ENCODE measurements at regions not wholly inside any gene's neighbourhood (a gene's known extent, or its start where the extent isn't known, plus 50 kb on each side); places are given as distances from the start of the nearest gene placed in this dataset.

- intact Hi-C loops (cut with DNase I), result no loop called here
- no peaks in the 10 kb centered on the region for H3K9me3 ChIP-seq
- no peak for TF ChIP-seq POLR2A (IDR thresholded peaks at IDR 0.05)
- no peak for TF ChIP-seq CTCF (IDR thresholded peaks at IDR 0.05)
- WGBS, 2 donors, result 76 to 92% methylated on average over 1 of the region's 1 CpG
- no peak overlapping the region for H3K4me3 ChIP-seq (replicated peaks in 1 of 3)
- peaks cover 0 to 5% of the 10 kb centered on the region in 2 donors for H3K4me1 ChIP-seq
- no peak for DNase-seq
- H3K27me3 ChIP-seq, result no peaks in the 10 kb centered on the region
- H3K27ac ChIP-seq, result no peak overlapping the region
- no peaks in the 10 kb centered on the region for H3K36me3 ChIP-seq
Measured at GRCh38 chr3:104735691-104736090, 631.0 kb upstream of the ALCAM start.

GRCh38 chr3:104738271-104738670 lies 628.4 kb upstream of the ALCAM start:
- DNase-seq, result no peak
- H3K4me3 ChIP-seq (replicated peaks in 1 of 3), result no peak overlapping the region

GRCh38 chr3:104740874-104741379 lies 625.8 kb upstream of the ALCAM start:
- no peaks in the 10 kb centered on the region for H3K27me3 ChIP-seq
- no peak overlapping the region for H3K27ac ChIP-seq
- H3K9me3 ChIP-seq, result no peaks in the 10 kb centered on the region
- H3K4me3 ChIP-seq (replicated peaks in 1 of 3), result no peak overlapping the region
- H3K4me1 ChIP-seq, result peaks cover 0 to 5% of the 10 kb centered on the region in 2 donors
- intact Hi-C loops (cut with DNase I), result no loop called here
- no peaks in the 10 kb centered on the region for H3K36me3 ChIP-seq
- no peak for DNase-seq
- WGBS, 2 donors, result 90 to 93% methylated on average over 3 of the region's 3 CpGs
- TF ChIP-seq CTCF (IDR thresholded peaks at IDR 0.05) (no peak), POLR2A (IDR thresholded peaks at IDR 0.05) (no peak)

More at GRCh38 chr3:104738271-104738670, 628.4 kb upstream of the ALCAM start:
- Histone ChIP-seq H3K27me3 (no peaks in the 10 kb centered on the region), H3K27ac (no peak overlapping the region), H3K9me3 (no peaks in the 10 kb centered on the region), H3K36me3 (no peaks in the 10 kb centered on the region), H3K4me1 (peaks cover 0 to 5% of the 10 kb centered on the region in 2 donors)
- WGBS, 2 donors, result 51 to 54% methylated on average over 2 of the region's 2 CpGs
- TF ChIP-seq POLR2A (IDR thresholded peaks at IDR 0.05) (no peak), CTCF (IDR thresholded peaks at IDR 0.05) (no peak)
- intact Hi-C loops (cut with DNase I), result no loop called here

- no peaks in the 10 kb centered on the region for H3K27me3 ChIP-seq
- H3K9me3 ChIP-seq, result no peaks in the 10 kb centered on the region
- TF ChIP-seq POLR2A (IDR thresholded peaks at IDR 0.05) (no peak), CTCF (IDR thresholded peaks at IDR 0.05) (no peak)
- H3K27ac ChIP-seq, result no peak overlapping the region
- H3K36me3 ChIP-seq, result no peaks in the 10 kb centered on the region
- WGBS, 2 donors, result 76 to 87% methylated on average over 2 of the region's 2 CpGs
- DNase-seq, result no peak
- H3K4me3 ChIP-seq (replicated peaks in 1 of 3), result no peak overlapping the region
- H3K4me1 ChIP-seq, result peaks cover 0 to 5% of the 10 kb centered on the region in 2 donors
- intact Hi-C loops (cut with DNase I), result no loop called here
Measured at GRCh38 chr3:104742044-104742443, 624.7 kb upstream of the ALCAM start.

GRCh38 chr3:104745313-104745712 lies 621.4 kb upstream of the ALCAM start:
- TF ChIP-seq POLR2A (IDR thresholded peaks at IDR 0.05), result no peak
- no peak for TF ChIP-seq CTCF (IDR thresholded peaks at IDR 0.05)
- Histone ChIP-seq H3K4me1 (no peaks in the 10 kb centered on the region), H3K27me3 (no peaks in the 10 kb centered on the region), H3K4me3 (replicated peaks in 1 of 3) (no peak overlapping the region), H3K36me3 (no peaks in the 10 kb centered on the region), H3K27ac (no peak overlapping the region), H3K9me3 (no peaks in the 10 kb centered on the region)
- 54 to 66% methylated on average over 3 of the region's 3 CpGs for WGBS, 2 donors
- intact Hi-C loops (cut with DNase I), result no loop called here
- no peak for DNase-seq
